Gastroesophageal sphincter (tissue), 3 donors: ENCODE measurements at regions not wholly inside any gene's neighbourhood (a gene's known extent, or its start where the extent isn't known, plus 50 kb on each side); places are given as distances from the start of the nearest gene placed in this dataset.

Experiments
- EP300 ChIP-seq: sonication (generic); formaldehyde crosslinking; IDR thresholded peaks from one replicate; pipeline ENCODE4 v1.6.1; 2017; ENCODE audit warnings: antibody characterized with exemption, mild to moderate bottlenecking
- POLR2A ChIP-seq, 2 donors: fragments of 450-650 bp; IDR thresholded peaks; one replicate each; pipeline ENCODE4 v1.6.1; 2017; ENCODE audit warnings: antibody characterized with exemption in 2 of 2, mild to moderate bottlenecking in 2 of 2, moderate library complexity in 1 of 2
- POLR2AphosphoS5 ChIP-seq: sonication (generic); formaldehyde crosslinking; IDR thresholded peaks from one replicate; pipeline ENCODE4 v1.6.1; 2017; ENCODE audit warnings: antibody characterized with exemption
- TF ChIP-seq, protein P1 (sequence below), 4 experiments: fragments of 200-600 bp in 2 of 4; fragments of 450-650 bp in 2 of 4; sonication (generic) in 1 of 4; IDR thresholded peaks; one replicate each; pipeline ENCODE4 v1.5.1; 2017 to 2019; ENCODE audit warnings: antibody characterized with exemption in 4 of 4, mild to moderate bottlenecking in 2 of 4, moderate library complexity in 2 of 4

GRCh38 chr5:164672205-164672604 lies 1166.8 kb downstream of the MAT2B start:
- TF ChIP-seq POLR2A (IDR thresholded peaks at IDR 0.05) (no peak), POLR2AphosphoS5 (no peak), EP300 (no peak)
- TF ChIP-seq, protein P1, sequence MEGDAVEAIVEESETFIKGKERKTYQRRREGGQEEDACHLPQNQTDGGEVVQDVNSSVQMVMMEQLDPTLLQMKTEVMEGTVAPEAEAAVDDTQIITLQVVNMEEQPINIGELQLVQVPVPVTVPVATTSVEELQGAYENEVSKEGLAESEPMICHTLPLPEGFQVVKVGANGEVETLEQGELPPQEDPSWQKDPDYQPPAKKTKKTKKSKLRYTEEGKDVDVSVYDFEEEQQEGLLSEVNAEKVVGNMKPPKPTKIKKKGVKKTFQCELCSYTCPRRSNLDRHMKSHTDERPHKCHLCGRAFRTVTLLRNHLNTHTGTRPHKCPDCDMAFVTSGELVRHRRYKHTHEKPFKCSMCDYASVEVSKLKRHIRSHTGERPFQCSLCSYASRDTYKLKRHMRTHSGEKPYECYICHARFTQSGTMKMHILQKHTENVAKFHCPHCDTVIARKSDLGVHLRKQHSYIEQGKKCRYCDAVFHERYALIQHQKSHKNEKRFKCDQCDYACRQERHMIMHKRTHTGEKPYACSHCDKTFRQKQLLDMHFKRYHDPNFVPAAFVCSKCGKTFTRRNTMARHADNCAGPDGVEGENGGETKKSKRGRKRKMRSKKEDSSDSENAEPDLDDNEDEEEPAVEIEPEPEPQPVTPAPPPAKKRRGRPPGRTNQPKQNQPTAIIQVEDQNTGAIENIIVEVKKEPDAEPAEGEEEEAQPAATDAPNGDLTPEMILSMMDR (IDR thresholded peaks at IDR 0.05) = no peak
